ENCODE measurements at regions not wholly inside any gene's neighbourhood (a gene's known extent, or its start where the extent isn't known, plus 50 kb on each side); places are given as distances from the start of the nearest gene placed in this dataset.

GRCh38 chr13:50078895-50079654 lies 63.8 kb downstream of the KCNRG start:
- TF ChIP-seq EZH2phosphoT487 (IDR thresholded peaks at IDR 0.05; ENCODE audit: insufficient read depth, low read depth) (no peak), EZH2 (IDR thresholded peaks at IDR 0.05; ENCODE audit: insufficient read depth, poor library complexity, severe bottlenecking) (no peak)

Measured in GM23248 (cell line).